Astrocyte (in vitro differentiated cells and primary cell): ENCODE measurements at regions not wholly inside any gene's neighbourhood (a gene's known extent, or its start where the extent isn't known, plus 50 kb on each side); places are given as distances from the start of the nearest gene placed in this dataset.
"Not testable (repeated sequence)": the region's sequence is repeated elsewhere in the genome, so short reads cannot be mapped to it uniquely, and the experiment has no call there.

ENCODE experiments used
- DNase-seq: peaks from one replicate; pipeline ENCODE4 v3.0.0-alpha.2; 2010; ENCODE audit warnings: low read depth
- FAIRE-seq: peaks from 2 replicates; lab custom pipeline; 2011; peaks lifted over from hg19 to GRCh38; lab: Jason Lieb, UNC
- H2AFZ ChIP-seq: 2 replicates; pipeline ENCODE4 v1.6.0; 2012; ENCODE audit warnings: low read depth, low read length, inconsistent platforms
- H3K27ac ChIP-seq: 2 replicates; pipeline ENCODE4 v1.5.1; 2011; ENCODE audit warnings: low read depth, low read length, inconsistent platforms
- H3K27me3 ChIP-seq: 2 replicates; pipeline ENCODE4 v1.6.0; 2011; ENCODE audit warnings: low read length, inconsistent platforms; ENCODE audit not compliant: insufficient read depth
- H3K36me3 ChIP-seq: 2 replicates; pipeline ENCODE4 v1.5.1; 2011; ENCODE audit warnings: low read length, inconsistent platforms; ENCODE audit not compliant: insufficient read depth
- H3K4me1 ChIP-seq: 2 replicates; pipeline ENCODE4 v1.5.1; 2011; ENCODE audit warnings: low read length, inconsistent platforms; ENCODE audit not compliant: insufficient read depth
- H3K4me2 ChIP-seq: 2 replicates; pipeline ENCODE4 v1.6.0; 2012; ENCODE audit warnings: low read length, inconsistent platforms
- H3K4me3 ChIP-seq: 2 replicates; pipeline ENCODE4 v1.5.1; 2011; ENCODE audit warnings: low read depth, mild to moderate bottlenecking, low read length, inconsistent platforms; ENCODE audit not compliant: insufficient read depth
- H3K79me2 ChIP-seq: 2 replicates; pipeline ENCODE4 v1.6.0; 2012; ENCODE audit warnings: mild to moderate bottlenecking, low read length, inconsistent platforms; ENCODE audit not compliant: insufficient read depth
- H3K9ac ChIP-seq: 2 replicates; pipeline ENCODE4 v1.6.0; 2012; ENCODE audit warnings: mild to moderate bottlenecking, low read length, inconsistent platforms
- H3K9me3 ChIP-seq: 2 replicates; pipeline ENCODE4 v1.5.1; 2012; ENCODE audit warnings: low read depth, mild to moderate bottlenecking, low read length, inconsistent platforms; ENCODE audit not compliant: insufficient read depth
- H4K20me1 ChIP-seq: 2 replicates; pipeline ENCODE4 v1.6.0; 2012; ENCODE audit warnings: low read length, inconsistent platforms; ENCODE audit not compliant: insufficient read depth
- H3K27ac Mint-ChIP-seq: one replicate; pipeline ENCODE4 v1.8.0; 2021; ENCODE audit warnings: mild to moderate bottlenecking, mixed read lengths; ENCODE audit not compliant: unreplicated experiment
- H3K27me3 Mint-ChIP-seq: one replicate; pipeline ENCODE4 v1.8.0; 2021; ENCODE audit warnings: low read depth, mixed read lengths; ENCODE audit not compliant: unreplicated experiment
- H3K36me3 Mint-ChIP-seq: one replicate; pipeline ENCODE4 v1.8.0; 2021; ENCODE audit warnings: low read depth, mixed read lengths; ENCODE audit not compliant: unreplicated experiment
- H3K4me1 Mint-ChIP-seq: one replicate; pipeline ENCODE4 v1.8.0; 2021; ENCODE audit warnings: low read depth, mixed read lengths; ENCODE audit not compliant: unreplicated experiment
- H3K4me3 Mint-ChIP-seq: one replicate; pipeline ENCODE4 v1.8.0; 2021; ENCODE audit warnings: mild to moderate bottlenecking, moderate library complexity, mixed read lengths; ENCODE audit not compliant: unreplicated experiment
- H3K9me3 Mint-ChIP-seq: one replicate; pipeline ENCODE4 v1.8.0; 2021; ENCODE audit warnings: mild to moderate bottlenecking, mixed read lengths; ENCODE audit not compliant: unreplicated experiment
- EZH2 ChIP-seq: IDR thresholded peaks from 2 replicates; pipeline ENCODE4 v1.6.1; 2012; ENCODE audit warnings: mild to moderate bottlenecking, low read length, inconsistent platforms; ENCODE audit not compliant: insufficient read depth
- TF ChIP-seq, protein P1 (sequence below): IDR thresholded peaks from 2 replicates; pipeline ENCODE4 v1.5.1; 2011; ENCODE audit warnings: low read depth, mild to moderate bottlenecking, inconsistent platforms, low read length, moderate library complexity; ENCODE audit not compliant: insufficient read depth

DNA sequence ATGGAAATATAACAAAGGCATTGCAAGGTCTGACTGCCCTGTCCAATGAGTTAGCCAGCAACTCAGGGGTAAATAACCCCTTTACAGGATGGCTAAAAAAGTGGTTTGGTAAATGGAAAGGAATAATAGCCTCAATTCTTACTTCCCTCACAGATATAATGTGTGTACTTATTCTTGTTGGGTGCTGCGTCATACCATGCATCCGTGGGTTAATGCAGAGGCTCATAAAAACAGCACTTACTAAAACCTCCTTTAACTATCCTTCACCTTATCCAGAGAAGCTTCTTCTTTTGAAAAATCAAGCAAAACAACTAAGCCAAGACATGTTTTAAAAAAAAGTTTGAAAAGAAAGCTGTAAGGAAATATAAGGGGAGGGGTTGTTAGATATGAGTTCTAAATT, 301.0 kb downstream of the PAPSS1 start:
- FAIRE-seq: no peak
- no peak overlapping the region for H3K4me3 Mint-ChIP-seq
- Histone ChIP-seq H3K27ac (no peak overlapping the region), H3K4me3 (no peak overlapping the region), H3K4me1 (no peaks in the 10 kb centered on the region), H3K9ac (no peak overlapping the region), H3K9me3 (no peaks in the 10 kb centered on the region), H2AFZ (no peak overlapping the region), H3K4me2 (no peak overlapping the region), H4K20me1 (no peaks in the 10 kb centered on the region), H3K36me3 (no peaks in the 10 kb centered on the region), H3K79me2 (no peaks in the 10 kb centered on the region), H3K27me3 (no peaks in the 10 kb centered on the region)
- no peaks in the 10 kb centered on the region for H3K36me3 Mint-ChIP-seq
- no peaks in the 10 kb centered on the region for H3K9me3 Mint-ChIP-seq
- no peaks in the 10 kb centered on the region for H3K4me1 Mint-ChIP-seq
- TF ChIP-seq, protein P1, sequence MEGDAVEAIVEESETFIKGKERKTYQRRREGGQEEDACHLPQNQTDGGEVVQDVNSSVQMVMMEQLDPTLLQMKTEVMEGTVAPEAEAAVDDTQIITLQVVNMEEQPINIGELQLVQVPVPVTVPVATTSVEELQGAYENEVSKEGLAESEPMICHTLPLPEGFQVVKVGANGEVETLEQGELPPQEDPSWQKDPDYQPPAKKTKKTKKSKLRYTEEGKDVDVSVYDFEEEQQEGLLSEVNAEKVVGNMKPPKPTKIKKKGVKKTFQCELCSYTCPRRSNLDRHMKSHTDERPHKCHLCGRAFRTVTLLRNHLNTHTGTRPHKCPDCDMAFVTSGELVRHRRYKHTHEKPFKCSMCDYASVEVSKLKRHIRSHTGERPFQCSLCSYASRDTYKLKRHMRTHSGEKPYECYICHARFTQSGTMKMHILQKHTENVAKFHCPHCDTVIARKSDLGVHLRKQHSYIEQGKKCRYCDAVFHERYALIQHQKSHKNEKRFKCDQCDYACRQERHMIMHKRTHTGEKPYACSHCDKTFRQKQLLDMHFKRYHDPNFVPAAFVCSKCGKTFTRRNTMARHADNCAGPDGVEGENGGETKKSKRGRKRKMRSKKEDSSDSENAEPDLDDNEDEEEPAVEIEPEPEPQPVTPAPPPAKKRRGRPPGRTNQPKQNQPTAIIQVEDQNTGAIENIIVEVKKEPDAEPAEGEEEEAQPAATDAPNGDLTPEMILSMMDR: no peak
- no peak for TF ChIP-seq EZH2
- no peak for DNase-seq
- H3K27ac Mint-ChIP-seq: no peak overlapping the region
- H3K27me3 Mint-ChIP-seq: no peaks in the 10 kb centered on the region

DNA sequence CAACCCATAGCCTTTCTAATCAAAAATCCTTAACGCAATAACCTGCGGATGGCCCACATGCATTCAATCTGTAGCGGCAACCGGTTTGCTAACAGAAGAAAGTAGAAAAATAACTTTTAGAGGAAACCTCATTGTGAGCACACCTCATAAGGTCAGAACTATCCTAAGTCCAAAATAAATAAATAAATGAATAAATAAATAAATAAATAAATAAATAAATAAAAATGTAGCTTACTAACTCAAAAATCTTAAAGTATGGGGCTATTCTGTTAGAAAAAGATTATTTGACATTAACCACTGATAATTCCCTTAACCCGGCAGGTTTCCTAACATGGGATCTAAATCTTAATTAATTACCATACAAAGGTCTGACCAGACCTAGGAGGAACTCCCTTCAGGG, 304.5 kb downstream of the PAPSS1 start:
- not testable (repeated sequence) for H3K4me1 Mint-ChIP-seq, H3K27me3 Mint-ChIP-seq, H3K27ac Mint-ChIP-seq, H3K36me3 ChIP-seq, H3K9me3 ChIP-seq, H3K36me3 Mint-ChIP-seq, H3K4me3 ChIP-seq, H4K20me1 ChIP-seq, H3K4me1 ChIP-seq, H3K79me2 ChIP-seq, DNase-seq, H3K27ac ChIP-seq, H3K9ac ChIP-seq, H3K27me3 ChIP-seq, FAIRE-seq, H2AFZ ChIP-seq, H3K4me3 Mint-ChIP-seq, H3K4me2 ChIP-seq
- peaks cover 12% of the 10 kb centered on the region for H3K9me3 Mint-ChIP-seq

DNA sequence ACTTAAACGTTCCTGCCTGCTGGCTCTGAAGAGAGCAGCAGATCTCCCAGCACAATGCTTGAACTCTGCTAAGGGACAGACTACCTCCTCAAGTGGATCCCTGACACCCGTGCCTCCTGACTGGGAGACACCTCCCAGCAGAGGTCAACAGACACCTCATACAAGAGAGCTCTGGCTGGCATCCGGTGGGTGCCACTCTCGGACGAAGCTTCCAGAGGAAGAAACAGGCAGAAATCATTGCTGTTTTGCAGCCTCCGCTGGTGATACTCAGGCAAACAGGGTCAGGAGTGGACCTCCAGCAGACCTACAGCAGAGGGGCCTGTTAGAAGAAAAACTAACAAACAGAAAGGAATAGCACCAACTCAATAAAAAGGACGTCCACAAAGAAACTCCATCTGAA, 310.2 kb downstream of the PAPSS1 start:
- H3K27me3 Mint-ChIP-seq: not testable (repeated sequence)

DNA sequence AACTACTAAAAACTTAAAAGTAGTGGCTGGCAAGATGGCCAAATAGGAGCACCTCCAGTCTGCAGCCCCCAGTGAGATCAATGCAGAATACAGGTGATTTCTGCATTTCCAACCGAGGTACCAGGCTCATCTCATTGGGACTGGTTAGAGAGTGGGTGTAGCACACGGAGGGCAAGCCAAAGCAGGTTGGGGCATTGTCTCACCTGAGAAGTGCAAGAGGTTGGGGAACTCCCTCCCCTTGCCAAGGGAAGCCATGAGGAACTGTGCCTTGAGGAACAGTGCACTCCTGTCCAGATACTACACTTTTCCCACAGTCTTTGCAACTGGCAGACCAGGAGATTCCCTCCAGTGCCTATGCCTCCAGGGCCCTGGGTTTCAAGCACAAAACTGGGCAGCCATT, 311.1 kb downstream of the PAPSS1 start:
- no peak overlapping the region for H3K27ac ChIP-seq
- H3K4me2 ChIP-seq: no peak overlapping the region
- H4K20me1 ChIP-seq: no peaks in the 10 kb centered on the region
- Mint-ChIP-seq H3K36me3 (no peaks in the 10 kb centered on the region), H3K27me3 (no peaks in the 10 kb centered on the region), H3K4me3 (no peak overlapping the region), H3K4me1 (no peaks in the 10 kb centered on the region), H3K9me3 (peaks cover 15% of the 10 kb centered on the region), H3K27ac (no peak overlapping the region)
- no peaks in the 10 kb centered on the region for H3K27me3 ChIP-seq
- no peaks in the 10 kb centered on the region for H3K4me1 ChIP-seq
- H3K9me3 ChIP-seq: no peaks in the 10 kb centered on the region
- H3K9ac ChIP-seq: no peak overlapping the region
- H3K79me2 ChIP-seq: no peaks in the 10 kb centered on the region
- no peak overlapping the region for H3K4me3 ChIP-seq
- DNase-seq: no peak
- no peaks in the 10 kb centered on the region for H3K36me3 ChIP-seq
- no peak for FAIRE-seq
- no peak overlapping the region for H2AFZ ChIP-seq
- no peak for TF ChIP-seq EZH2
- TF ChIP-seq, protein P1: no peak

More for the DNA sequence above, 310.2 kb downstream of the PAPSS1 start:
- peaks cover 15% of the 10 kb centered on the region for H3K9me3 Mint-ChIP-seq
- H3K27ac ChIP-seq, H3K4me3 ChIP-seq, H4K20me1 ChIP-seq, FAIRE-seq, H3K27ac Mint-ChIP-seq, H3K4me2 ChIP-seq, H3K36me3 ChIP-seq, H3K9me3 ChIP-seq, H3K4me1 ChIP-seq, H2AFZ ChIP-seq, H3K4me1 Mint-ChIP-seq, H3K4me3 Mint-ChIP-seq, H3K79me2 ChIP-seq, H3K9ac ChIP-seq, DNase-seq, H3K27me3 ChIP-seq, H3K36me3 Mint-ChIP-seq: not testable (repeated sequence)
